Stimulated activated naive CD8-positive, alpha-beta T cell treated with anti-CD3 and anti-CD28 coated beads, Interleukin-15, amount 100 ng/mL, for 72 hours (primary cell): ENCODE measurements at regions not wholly inside any gene's neighbourhood (a gene's known extent, or its start where the extent isn't known, plus 50 kb on each side); places are given as distances from the start of the nearest gene placed in this dataset.
"Not testable (repeated sequence)": the region's sequence is repeated elsewhere in the genome, so short reads cannot be mapped to it uniquely, and the experiment has no call there.

Experiments used
- ATAC-seq: fragments of 150-1000 bp; cut with Tn5 transposase; 2 replicates; pipeline ENCODE4 v1.10.0; 2021; ENCODE audit warnings: mild to moderate bottlenecking, moderate library complexity
- DNase-seq, 2 donors: peaks; one replicate each; pipeline ENCODE4 v3.0.0; 2021 to 2022
- H3K27ac Mint-ChIP-seq, 2 donors: one replicate each; pipeline ENCODE4 v1.8.0; 2022; ENCODE audit warnings: mild to moderate bottlenecking in 2 of 2, mixed read lengths in 2 of 2, moderate library complexity in 2 of 2
- H3K27me3 Mint-ChIP-seq: one replicate; pipeline ENCODE4 v1.8.0; 2022; ENCODE audit warnings: mixed read lengths
- H3K4me1 Mint-ChIP-seq: one replicate; pipeline ENCODE4 v1.8.0; 2022; ENCODE audit warnings: mild to moderate bottlenecking, mixed read lengths
- H3K4me3 Mint-ChIP-seq, 2 donors: one replicate each; pipeline ENCODE4 v1.8.0; 2022; ENCODE audit warnings: mild to moderate bottlenecking in 2 of 2, mixed read lengths in 2 of 2, moderate library complexity in 1 of 2
- H3K9me3 Mint-ChIP-seq, 2 donors: one replicate each; pipeline ENCODE4 v1.8.0; 2022; ENCODE audit warnings: mixed read lengths in 2 of 2

- H3K9me3 Mint-ChIP-seq = no peaks in the 10 kb centered on the region
- no peak for ATAC-seq
- H3K4me1 Mint-ChIP-seq = no peaks in the 10 kb centered on the region
- no peak overlapping the region for H3K4me3 Mint-ChIP-seq
- DNase-seq = no peak
- H3K27ac Mint-ChIP-seq = no peak overlapping the region
- H3K27me3 Mint-ChIP-seq = no peaks in the 10 kb centered on the region
These were observed 134.8 kb downstream of the PXDC1 start for GRCh38 chr6:3616565-3617176.

- no peaks in the 10 kb centered on the region for H3K27me3 Mint-ChIP-seq
- no peaks in the 10 kb centered on the region for H3K9me3 Mint-ChIP-seq
- no peak overlapping the region for H3K27ac Mint-ChIP-seq
- no peak overlapping the region for H3K4me3 Mint-ChIP-seq
- ATAC-seq (no peak), DNase-seq (no peak)
- H3K4me1 Mint-ChIP-seq = no peaks in the 10 kb centered on the region
These were observed 135.8 kb downstream of the PXDC1 start for GRCh38 chr6:3615391-3616380.

- H3K27me3 Mint-ChIP-seq = no peaks in the 10 kb centered on the region
- H3K4me3 Mint-ChIP-seq = no peak overlapping the region
- no peaks in the 10 kb centered on the region for H3K4me1 Mint-ChIP-seq
- DNase-seq = no peak
- ATAC-seq = no peak
- H3K9me3 Mint-ChIP-seq = no peaks in the 10 kb centered on the region
- no peak overlapping the region for H3K27ac Mint-ChIP-seq
These were observed 136.6 kb downstream of the PXDC1 start for GRCh38 chr6:3614918-3615317.

GRCh38 chr6:3613565-3613964 lies 137.9 kb downstream of the PXDC1 start:
- H3K4me3 Mint-ChIP-seq, H3K9me3 Mint-ChIP-seq, DNase-seq, ATAC-seq, H3K27me3 Mint-ChIP-seq, H3K27ac Mint-ChIP-seq, H3K4me1 Mint-ChIP-seq: not testable (repeated sequence)

GRCh38 chr6:3612341-3613041 lies 139.0 kb downstream of the PXDC1 start:
- no peak overlapping the region for H3K27ac Mint-ChIP-seq
- ATAC-seq (no peak), DNase-seq (no peak)
- H3K4me3 Mint-ChIP-seq = no peak overlapping the region
- no peaks in the 10 kb centered on the region for H3K9me3 Mint-ChIP-seq
- H3K27me3 Mint-ChIP-seq = no peaks in the 10 kb centered on the region
- no peaks in the 10 kb centered on the region for H3K4me1 Mint-ChIP-seq

- Mint-ChIP-seq H3K27me3 (no peaks in the 10 kb centered on the region), H3K4me3 (no peak overlapping the region), H3K27ac (no peak overlapping the region), H3K4me1 (no peaks in the 10 kb centered on the region), H3K9me3 (no peaks in the 10 kb centered on the region)
- DNase-seq (no peak), ATAC-seq (no peak)
These were observed 140.6 kb downstream of the PXDC1 start for GRCh38 chr6:3610921-3611320.

- Mint-ChIP-seq H3K4me3 (no peak overlapping the region), H3K27me3 (no peaks in the 10 kb centered on the region), H3K27ac (no peak overlapping the region), H3K9me3 (no peaks in the 10 kb centered on the region), H3K4me1 (no peaks in the 10 kb centered on the region)
- DNase-seq (no peak), ATAC-seq (no peak)
These were observed 141.3 kb downstream of the PXDC1 start for GRCh38 chr6:3610206-3610605.

- Mint-ChIP-seq H3K27me3 (no peaks in the 10 kb centered on the region), H3K27ac (no peak overlapping the region), H3K9me3 (no peaks in the 10 kb centered on the region), H3K4me1 (no peaks in the 10 kb centered on the region), H3K4me3 (no peak overlapping the region)
- DNase-seq = no peak
- no peak for ATAC-seq
These were observed 142.1 kb downstream of the PXDC1 start for GRCh38 chr6:3609388-3609787.

GRCh38 chr6:3608159-3608558 lies 143.4 kb downstream of the PXDC1 start:
- no peak overlapping the region for H3K27ac Mint-ChIP-seq
- H3K27me3 Mint-ChIP-seq = no peaks in the 10 kb centered on the region
- no peak overlapping the region for H3K4me3 Mint-ChIP-seq
- peaks cover 10% of the 10 kb centered on the region for H3K4me1 Mint-ChIP-seq
- DNase-seq = no peak
- ATAC-seq = no peak
- H3K9me3 Mint-ChIP-seq = no peaks in the 10 kb centered on the region

GRCh38 chr6:3607599-3607998 lies 143.9 kb downstream of the PXDC1 start:
- Mint-ChIP-seq H3K27me3 (peaks cover 4% of the 10 kb centered on the region), H3K4me3 (no peak overlapping the region), H3K27ac (no peak overlapping the region), H3K4me1 (peaks cover 15% of the 10 kb centered on the region), H3K9me3 (peaks cover 2 to 5% of the 10 kb centered on the region in 2 donors)
- DNase-seq = no peak
- no peak for ATAC-seq

- ATAC-seq = no peak
- Mint-ChIP-seq H3K4me1 (peaks cover 17% of the 10 kb centered on the region), H3K27me3 (peaks cover 8% of the 10 kb centered on the region), H3K4me3 (no peak overlapping the region), H3K9me3 (peaks cover 6 to 9% of the 10 kb centered on the region in 2 donors), H3K27ac (no peak overlapping the region)
- no peak for DNase-seq
These were observed 144.3 kb downstream of the PXDC1 start for GRCh38 chr6:3607171-3607570.

- DNase-seq (no peak), ATAC-seq (no peak)
- peaks cover 14 to 30% of the 10 kb centered on the region in 2 donors for H3K9me3 Mint-ChIP-seq
- peak overlapping the region in 1 of 2 donors; percentile 75 for H3K27ac Mint-ChIP-seq
- peaks cover 17% of the 10 kb centered on the region for H3K4me1 Mint-ChIP-seq
- H3K4me3 Mint-ChIP-seq = no peak overlapping the region
- peaks cover 8% of the 10 kb centered on the region for H3K27me3 Mint-ChIP-seq
These were observed 146.7 kb upstream of the SLC22A23 start for GRCh38 chr6:3603340-3604130.

GRCh38 chr6:3601570-3601969 lies 144.7 kb upstream of the SLC22A23 start:
- Mint-ChIP-seq H3K4me3 (no peak overlapping the region), H3K27me3 (peaks cover 8% of the 10 kb centered on the region), H3K27ac (no peak overlapping the region), H3K4me1 (peaks cover 17% of the 10 kb centered on the region), H3K9me3 (peaks cover 14 to 30% of the 10 kb centered on the region in 2 donors)
- DNase-seq (no peak), ATAC-seq (no peak)

- Mint-ChIP-seq H3K9me3 (peaks cover 13 to 25% of the 10 kb centered on the region in 2 donors), H3K4me3 (no peak overlapping the region)
These were observed 140.7 kb upstream of the SLC22A23 start for GRCh38 chr6:3597500-3598064.

GRCh38 chr6:3596766-3597165 lies 139.9 kb upstream of the SLC22A23 start:
- no peak for DNase-seq
- Mint-ChIP-seq H3K4me1 (no peaks in the 10 kb centered on the region), H3K27ac (no peak overlapping the region), H3K9me3 (peaks cover 4 to 16% of the 10 kb centered on the region in 2 donors), H3K4me3 (no peak overlapping the region), H3K27me3 (no peaks in the 10 kb centered on the region)
- no peak for ATAC-seq

More at GRCh38 chr6:3597500-3598064, 140.7 kb upstream of the SLC22A23 start:
- H3K27me3 Mint-ChIP-seq = peaks cover 4% of the 10 kb centered on the region
- no peak overlapping the region for H3K27ac Mint-ChIP-seq
- DNase-seq = no peak
- no peak for ATAC-seq
- peaks cover under 1% of the 10 kb centered on the region for H3K4me1 Mint-ChIP-seq
